ENCODE measurements at regions not wholly inside any gene's neighbourhood (a gene's known extent, or its start where the extent isn't known, plus 50 kb on each side); places are given as distances from the start of the nearest gene placed in this dataset.

DNA sequence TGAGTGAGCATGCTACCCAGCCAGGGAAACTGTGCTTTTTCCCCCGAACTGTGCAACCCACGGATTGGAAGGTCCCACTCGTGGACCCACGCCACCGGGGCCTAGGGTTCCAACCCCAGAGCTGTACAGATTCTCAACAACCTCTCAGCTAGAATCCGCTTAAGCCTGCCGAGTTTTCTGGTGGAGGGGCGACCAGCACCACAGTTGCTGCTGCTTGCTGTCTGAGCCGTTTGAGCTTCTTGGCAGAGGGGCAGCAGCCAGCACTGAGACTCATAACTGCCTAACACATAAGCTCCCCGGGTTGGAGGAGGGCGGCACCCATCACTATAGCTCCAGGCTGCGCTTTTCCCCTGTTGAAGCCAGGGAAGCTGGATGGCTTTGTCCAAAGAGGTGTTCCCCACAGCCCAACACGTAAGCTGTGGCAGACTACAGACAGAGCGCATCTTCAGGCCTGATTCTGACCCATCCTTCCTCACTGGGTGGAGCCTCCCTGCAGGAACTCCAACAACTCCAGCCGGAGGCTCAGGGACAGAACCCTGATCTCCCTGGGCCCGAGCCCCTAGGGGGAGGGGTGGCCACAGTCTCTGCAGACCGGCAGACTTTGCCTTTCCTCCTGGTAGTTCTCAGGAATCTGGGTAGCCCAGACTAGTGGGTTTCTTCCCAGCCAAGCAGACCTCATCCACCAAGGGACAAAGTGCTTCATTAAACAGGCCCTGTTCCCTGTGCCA is 871.6 kb downstream of the SLITRK6 start:
- TF ChIP-seq, protein P1, sequence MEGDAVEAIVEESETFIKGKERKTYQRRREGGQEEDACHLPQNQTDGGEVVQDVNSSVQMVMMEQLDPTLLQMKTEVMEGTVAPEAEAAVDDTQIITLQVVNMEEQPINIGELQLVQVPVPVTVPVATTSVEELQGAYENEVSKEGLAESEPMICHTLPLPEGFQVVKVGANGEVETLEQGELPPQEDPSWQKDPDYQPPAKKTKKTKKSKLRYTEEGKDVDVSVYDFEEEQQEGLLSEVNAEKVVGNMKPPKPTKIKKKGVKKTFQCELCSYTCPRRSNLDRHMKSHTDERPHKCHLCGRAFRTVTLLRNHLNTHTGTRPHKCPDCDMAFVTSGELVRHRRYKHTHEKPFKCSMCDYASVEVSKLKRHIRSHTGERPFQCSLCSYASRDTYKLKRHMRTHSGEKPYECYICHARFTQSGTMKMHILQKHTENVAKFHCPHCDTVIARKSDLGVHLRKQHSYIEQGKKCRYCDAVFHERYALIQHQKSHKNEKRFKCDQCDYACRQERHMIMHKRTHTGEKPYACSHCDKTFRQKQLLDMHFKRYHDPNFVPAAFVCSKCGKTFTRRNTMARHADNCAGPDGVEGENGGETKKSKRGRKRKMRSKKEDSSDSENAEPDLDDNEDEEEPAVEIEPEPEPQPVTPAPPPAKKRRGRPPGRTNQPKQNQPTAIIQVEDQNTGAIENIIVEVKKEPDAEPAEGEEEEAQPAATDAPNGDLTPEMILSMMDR (conservative IDR thresholded peaks at IDR 0.05; ENCODE audit: low read depth in 2 of 2): no peak
- TF ChIP-seq POLR2AphosphoS5 (IDR thresholded peaks at IDR 0.05; ENCODE audit: low read depth) (no peak), EZH2phosphoT487 (IDR thresholded peaks at IDR 0.05; ENCODE audit: unreplicated experiment) (no peak), CREB1 (CRISPR knock-in tag; IDR thresholded peaks at IDR 0.05; ENCODE audit: low read depth) (no peak), ZNF114 (CRISPR knock-in tag; IDR thresholded peaks at IDR 0.05) (no peak), EZH2 (IDR thresholded peaks at IDR 0.05; ENCODE audit: low read depth, unreplicated experiment) (no peak), ZNF331 (CRISPR knock-in tag; IDR thresholded peaks at IDR 0.05; ENCODE audit: low read depth) (no peak), STAT1 (IDR thresholded peaks at IDR 0.05; ENCODE audit: unreplicated experiment) (no peak)
- TF ChIP-seq, protein P2, sequence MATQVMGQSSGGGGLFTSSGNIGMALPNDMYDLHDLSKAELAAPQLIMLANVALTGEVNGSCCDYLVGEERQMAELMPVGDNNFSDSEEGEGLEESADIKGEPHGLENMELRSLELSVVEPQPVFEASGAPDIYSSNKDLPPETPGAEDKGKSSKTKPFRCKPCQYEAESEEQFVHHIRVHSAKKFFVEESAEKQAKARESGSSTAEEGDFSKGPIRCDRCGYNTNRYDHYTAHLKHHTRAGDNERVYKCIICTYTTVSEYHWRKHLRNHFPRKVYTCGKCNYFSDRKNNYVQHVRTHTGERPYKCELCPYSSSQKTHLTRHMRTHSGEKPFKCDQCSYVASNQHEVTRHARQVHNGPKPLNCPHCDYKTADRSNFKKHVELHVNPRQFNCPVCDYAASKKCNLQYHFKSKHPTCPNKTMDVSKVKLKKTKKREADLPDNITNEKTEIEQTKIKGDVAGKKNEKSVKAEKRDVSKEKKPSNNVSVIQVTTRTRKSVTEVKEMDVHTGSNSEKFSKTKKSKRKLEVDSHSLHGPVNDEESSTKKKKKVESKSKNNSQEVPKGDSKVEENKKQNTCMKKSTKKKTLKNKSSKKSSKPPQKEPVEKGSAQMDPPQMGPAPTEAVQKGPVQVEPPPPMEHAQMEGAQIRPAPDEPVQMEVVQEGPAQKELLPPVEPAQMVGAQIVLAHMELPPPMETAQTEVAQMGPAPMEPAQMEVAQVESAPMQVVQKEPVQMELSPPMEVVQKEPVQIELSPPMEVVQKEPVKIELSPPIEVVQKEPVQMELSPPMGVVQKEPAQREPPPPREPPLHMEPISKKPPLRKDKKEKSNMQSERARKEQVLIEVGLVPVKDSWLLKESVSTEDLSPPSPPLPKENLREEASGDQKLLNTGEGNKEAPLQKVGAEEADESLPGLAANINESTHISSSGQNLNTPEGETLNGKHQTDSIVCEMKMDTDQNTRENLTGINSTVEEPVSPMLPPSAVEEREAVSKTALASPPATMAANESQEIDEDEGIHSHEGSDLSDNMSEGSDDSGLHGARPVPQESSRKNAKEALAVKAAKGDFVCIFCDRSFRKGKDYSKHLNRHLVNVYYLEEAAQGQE (IDR thresholded peaks at IDR 0.05; ENCODE audit: unreplicated experiment): no peak
